Activated CD4-positive, alpha-beta T cell treated with anti-CD3 and anti-CD28 coated beads, Interleukin-2, amount 50 U/mL, for 16 hours (primary cell): ENCODE measurements at regions not wholly inside any gene's neighbourhood (a gene's known extent, or its start where the extent isn't known, plus 50 kb on each side); places are given as distances from the start of the nearest gene placed in this dataset.

ENCODE experiments used
- DNase-seq: peaks from one replicate; pipeline ENCODE4 v3.0.0-alpha.2; 2020

GRCh38 chr9:79801459-79801858 lies 229.7 kb downstream of the TLE4 start:
- DNase-seq, result no peak

GRCh38 chr9:79800578-79800977 lies 228.8 kb downstream of the TLE4 start:
- no peak for DNase-seq

- DNase-seq, result no peak
These were observed 228.0 kb downstream of the TLE4 start for GRCh38 chr9:79799691-79800335.

- DNase-seq, result no peak
These were observed 226.7 kb downstream of the TLE4 start for GRCh38 chr9:79798450-79798849.

- no peak for DNase-seq
These were observed 224.6 kb downstream of the TLE4 start for GRCh38 chr9:79796411-79796810.

- DNase-seq, result no peak
These were observed 216.9 kb downstream of the TLE4 start for GRCh38 chr9:79788662-79789061.

- no peak for DNase-seq
These were observed 209.5 kb downstream of the TLE4 start for GRCh38 chr9:79781263-79781662.

- no peak for DNase-seq
These were observed 208.8 kb downstream of the TLE4 start for GRCh38 chr9:79780559-79780958.

- no peak for DNase-seq
These were observed 208.1 kb downstream of the TLE4 start for GRCh38 chr9:79779901-79780300.

- no peak for DNase-seq
These were observed 206.8 kb downstream of the TLE4 start for GRCh38 chr9:79778581-79778980.

GRCh38 chr9:79776581-79776980 lies 204.8 kb downstream of the TLE4 start:
- DNase-seq, result no peak
